ENCODE measurements at regions not wholly inside any gene's neighbourhood (a gene's known extent, or its start where the extent isn't known, plus 50 kb on each side); places are given as distances from the start of the nearest gene placed in this dataset.
"Not testable (repeated sequence)": the region's sequence is repeated elsewhere in the genome, so short reads cannot be mapped to it uniquely, and the experiment has no call there.

- Histone ChIP-seq H3K36me3 (no peaks in the 10 kb centered on the region), H3K4me1 (no peaks in the 10 kb centered on the region), H3K4me3 (no peak overlapping the region), H3K9me3 (peaks cover 0 to 17% (median 0%) of the 10 kb centered on the region in 3 donors), H3K27me3 (peaks cover 54% of the 10 kb centered on the region), H3K27ac (no peak overlapping the region)
- ATAC-seq: no peak
- no CpG with 5 or more reads among the region's 8 CpGs for WGBS, 2 donors (ENCODE audit: low coverage in 1 of 2)
- TF ChIP-seq CTCF (IDR thresholded peaks at IDR 0.05): no peak
- no peak for TF ChIP-seq POLR2A (IDR thresholded peaks at IDR 0.05)
- no peak for TF ChIP-seq POLR2AphosphoS5 (IDR thresholded peaks at IDR 0.05)
- no peak for TF ChIP-seq EP300 (IDR thresholded peaks at IDR 0.05)
These were observed 66.5 kb upstream of the PPP2R2D start for GRCh38 chr10:131834152-131834810.

GRCh38 chr10:131838966-131839742, 61.7 kb upstream of the PPP2R2D start:
- H3K27me3 ChIP-seq: peaks cover 8% of the 10 kb centered on the region
- 52 to 61% methylated on average over 4 to 11 of the region's 16 CpGs for WGBS, 2 donors (ENCODE audit: low coverage in 1 of 2)
- peaks cover 0 to 14% (median 0%) of the 10 kb centered on the region in 3 donors for H3K9me3 ChIP-seq
- no peaks in the 10 kb centered on the region for H3K4me1 ChIP-seq
- no peak for ATAC-seq
- H3K36me3 ChIP-seq: no peaks in the 10 kb centered on the region
- no peak overlapping the region for H3K4me3 ChIP-seq
- H3K27ac ChIP-seq: no peak overlapping the region
- TF ChIP-seq EP300 (IDR thresholded peaks at IDR 0.05) (no peak), POLR2A (IDR thresholded peaks at IDR 0.05) (no peak), CTCF (IDR thresholded peaks at IDR 0.05) (no peak), POLR2AphosphoS5 (IDR thresholded peaks at IDR 0.05) (no peak)

GRCh38 chr10:131839880-131840787, 60.7 kb upstream of the PPP2R2D start:
- not testable (repeated sequence) for H3K9me3 ChIP-seq, H3K27me3 ChIP-seq, ATAC-seq, H3K27ac ChIP-seq, H3K4me3 ChIP-seq, H3K36me3 ChIP-seq, H3K4me1 ChIP-seq
- 83 to 85% methylated on average over 6 to 14 of the region's 15 CpGs for WGBS, 2 donors (ENCODE audit: low coverage in 1 of 2)

- H3K4me1 ChIP-seq: no peaks in the 10 kb centered on the region
- H3K36me3 ChIP-seq: no peaks in the 10 kb centered on the region
- no peaks in the 10 kb centered on the region for H3K27me3 ChIP-seq
- ATAC-seq: no peak
- TF ChIP-seq CTCF (IDR thresholded peaks at IDR 0.05) (no peak), POLR2A (IDR thresholded peaks at IDR 0.05) (no peak), EP300 (IDR thresholded peaks at IDR 0.05) (no peak), POLR2AphosphoS5 (IDR thresholded peaks at IDR 0.05) (no peak)
- no peaks in the 10 kb centered on the region for H3K9me3 ChIP-seq
- no peak overlapping the region for H3K4me3 ChIP-seq
- no peak overlapping the region for H3K27ac ChIP-seq
- 60 to 100% methylated on average over 1 of the region's 3 CpGs for WGBS, 2 donors (ENCODE audit: low coverage in 1 of 2)
These were observed 60.1 kb upstream of the PPP2R2D start for GRCh38 chr10:131840788-131841118.

GRCh38 chr10:131841131-131841660, 59.6 kb upstream of the PPP2R2D start:
- Histone ChIP-seq H3K4me3 (no peak overlapping the region), H3K4me1 (no peaks in the 10 kb centered on the region), H3K36me3 (no peaks in the 10 kb centered on the region), H3K9me3 (no peaks in the 10 kb centered on the region), H3K27ac (no peak overlapping the region), H3K27me3 (peaks cover under 1% of the 10 kb centered on the region)
- TF ChIP-seq POLR2A (IDR thresholded peaks at IDR 0.05): no peak
- no peak for TF ChIP-seq POLR2AphosphoS5 (IDR thresholded peaks at IDR 0.05)
- TF ChIP-seq EP300 (IDR thresholded peaks at IDR 0.05): no peak
- no peak for TF ChIP-seq CTCF (IDR thresholded peaks at IDR 0.05)
- ATAC-seq: no peak
- 69% methylated on average over 3 of the region's 19 CpGs; no CpG with 5 or more reads in 1 of the 2 donors for WGBS, 2 donors (ENCODE audit: low coverage in 1 of 2)

Measured in gastroesophageal sphincter (tissue), 4 donors.